ENCODE measurements at regions not wholly inside any gene's neighbourhood (a gene's known extent, or its start where the extent isn't known, plus 50 kb on each side); places are given as distances from the start of the nearest gene placed in this dataset.

GRCh38 chr15:61309031-61309511 is 80.0 kb upstream of the RORA start:
- DNase-seq (ENCODE audit: low read depth), result no peak
- no peak for TF ChIP-seq CTCF (conservative IDR thresholded peaks at IDR 0.05; ENCODE audit: low read depth, low read length)
- H3K4me3 ChIP-seq (ENCODE audit: low read depth, low read length), result no peak overlapping the region

GRCh38 chr15:61308437-61308836 is 79.3 kb upstream of the RORA start:
- DNase-seq (ENCODE audit: low read depth), result no peak
- TF ChIP-seq CTCF (conservative IDR thresholded peaks at IDR 0.05; ENCODE audit: low read depth, low read length), result no peak
- no peak overlapping the region for H3K4me3 ChIP-seq (ENCODE audit: low read depth, low read length)

GRCh38 chr15:61307474-61307873 is 78.4 kb upstream of the RORA start:
- no peak for DNase-seq (ENCODE audit: low read depth)
- no peak for TF ChIP-seq CTCF (conservative IDR thresholded peaks at IDR 0.05; ENCODE audit: low read depth, low read length)
- no peak overlapping the region for H3K4me3 ChIP-seq (ENCODE audit: low read depth, low read length)

- DNase-seq (ENCODE audit: low read depth), result no peak
- no peak overlapping the region for H3K4me3 ChIP-seq (ENCODE audit: low read depth, low read length)
- no peak for TF ChIP-seq CTCF (conservative IDR thresholded peaks at IDR 0.05; ENCODE audit: low read depth, low read length)
These were observed 72.6 kb upstream of the RORA start for GRCh38 chr15:61301701-61302100.

GRCh38 chr15:61299075-61299763 is 70.1 kb upstream of the RORA start:
- H3K4me3 ChIP-seq (ENCODE audit: low read depth, low read length), result no peak overlapping the region
- DNase-seq (ENCODE audit: low read depth), result no peak
- TF ChIP-seq CTCF (conservative IDR thresholded peaks at IDR 0.05; ENCODE audit: low read depth, low read length), result no peak

- no peak for TF ChIP-seq CTCF (conservative IDR thresholded peaks at IDR 0.05; ENCODE audit: low read depth, low read length)
- H3K4me3 ChIP-seq (ENCODE audit: low read depth, low read length), result no peak overlapping the region
- DNase-seq (ENCODE audit: low read depth), result no peak
These were observed 66.1 kb upstream of the RORA start for GRCh38 chr15:61295239-61295638.

- no peak for TF ChIP-seq CTCF (conservative IDR thresholded peaks at IDR 0.05; ENCODE audit: low read depth, low read length)
- H3K4me3 ChIP-seq (ENCODE audit: low read depth, low read length), result no peak overlapping the region
- no peak for DNase-seq (ENCODE audit: low read depth)
These were observed 53.6 kb upstream of the RORA start for GRCh38 chr15:61282661-61283060.

Measured in choroid plexus epithelial cell (primary cell).